Umbilical cord (tissue), 1 donor: ENCODE measurements at regions not wholly inside any gene's neighbourhood (a gene's known extent, or its start where the extent isn't known, plus 50 kb on each side); places are given as distances from the start of the nearest gene placed in this dataset.
"Not testable (repeated sequence)": the region's sequence is repeated elsewhere in the genome, so short reads cannot be mapped to it uniquely, and the experiment has no call there.

Experiments
- DNase-seq: peaks from one replicate; pipeline ENCODE4 v3.0.0-alpha.2; 2015; ENCODE audit warnings: low spot score

DNA sequence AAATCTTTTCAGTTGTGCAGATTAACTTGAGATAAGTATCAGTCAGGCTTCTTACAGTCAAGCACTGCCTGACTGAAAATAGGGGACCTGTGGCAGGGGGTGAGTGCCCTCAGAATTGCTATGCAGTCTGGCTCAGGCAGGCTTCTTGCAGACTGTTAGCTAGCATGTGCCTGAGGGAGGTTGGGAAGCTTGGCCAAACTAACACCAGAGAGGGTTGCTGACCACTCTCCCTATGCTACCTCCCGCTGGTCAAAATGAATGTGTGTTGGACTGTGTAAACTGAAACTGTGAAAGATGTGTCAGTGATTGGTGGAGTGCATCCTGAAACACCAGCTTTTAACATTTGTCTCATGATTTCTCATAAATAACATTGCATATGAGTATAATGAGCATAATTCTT, 622.3 kb upstream of the IMPG1 start:
- DNase-seq, result no peak

DNA sequence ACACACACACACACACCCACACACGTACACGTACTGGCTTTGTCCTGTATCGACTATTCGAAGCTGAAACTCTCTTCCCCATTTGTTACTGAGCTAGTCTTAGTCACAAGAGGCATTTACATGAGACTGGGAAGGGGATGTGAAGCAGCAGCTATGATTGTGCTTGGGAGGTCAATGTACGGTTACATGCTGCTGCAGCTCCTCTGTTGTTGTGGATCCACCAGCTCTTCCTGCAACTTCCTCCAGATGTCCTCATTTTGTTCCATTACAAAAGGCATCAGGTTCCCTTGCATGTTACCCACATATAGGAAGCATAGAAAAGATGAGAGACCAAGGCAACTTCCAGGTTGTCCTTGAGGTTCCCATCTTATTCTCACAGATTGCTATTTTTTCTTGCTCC, 612.4 kb upstream of the IMPG1 start:
- peak; percentile 27 for DNase-seq

DNA sequence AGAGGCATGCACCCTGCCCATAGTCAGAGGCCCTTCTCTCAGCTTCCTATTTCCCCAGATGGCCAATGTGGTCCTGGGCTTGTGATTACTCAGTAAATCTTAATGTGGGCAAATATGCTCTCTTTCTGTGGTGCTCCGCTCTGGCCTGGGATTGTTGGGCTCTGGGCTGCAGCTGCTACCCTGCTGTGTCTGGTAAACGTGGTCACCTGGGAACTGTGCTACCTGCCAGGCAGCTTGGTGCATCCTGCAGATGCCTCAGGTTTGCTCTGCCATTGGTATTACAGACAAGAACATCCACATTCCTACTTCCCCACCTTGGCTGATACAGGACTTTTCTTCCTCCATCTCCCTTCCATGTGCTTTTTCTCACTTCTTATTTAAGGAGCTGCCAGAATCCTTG, 611.5 kb upstream of the IMPG1 start:
- DNase-seq, result no peak

DNA sequence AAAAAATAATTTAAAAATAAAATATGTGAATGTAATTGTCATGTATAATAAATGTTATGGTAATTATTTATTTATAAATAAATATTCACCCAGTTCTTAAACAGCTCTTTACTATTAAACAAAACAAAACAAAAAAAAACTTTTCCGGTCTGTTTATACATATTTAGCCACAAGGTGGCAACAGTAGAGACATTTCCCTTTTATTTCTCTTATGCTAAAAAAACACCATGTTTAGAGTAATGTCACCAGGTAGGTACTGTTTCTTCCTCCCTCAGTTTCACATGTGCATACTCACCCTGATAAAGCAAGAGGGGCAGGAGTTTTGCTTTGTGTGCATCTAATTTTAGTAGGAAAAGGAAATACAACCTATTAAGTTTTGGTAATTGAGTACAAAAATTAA, 610.4 kb upstream of the IMPG1 start:
- peak; percentile 14 for DNase-seq

DNA sequence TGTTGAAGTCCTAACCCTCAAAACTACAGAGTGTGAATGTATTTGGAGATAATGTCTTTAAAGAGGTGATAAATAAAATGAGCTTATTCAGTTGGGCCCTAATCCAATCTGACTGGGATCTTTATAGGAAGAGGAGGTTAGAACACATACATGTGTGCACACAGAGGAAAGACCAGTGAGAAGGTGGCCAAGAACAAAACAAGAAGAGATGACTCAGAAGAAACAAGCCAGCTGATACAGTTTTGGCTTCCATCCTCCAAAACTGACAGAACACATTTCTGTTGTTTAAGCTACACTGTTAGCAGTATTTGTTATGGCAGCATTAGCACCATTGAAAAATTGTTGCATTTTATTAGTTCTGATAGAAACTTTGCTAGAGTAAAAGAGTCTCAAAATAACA, 609.3 kb upstream of the IMPG1 start:
- DNase-seq, result peak; percentile 28

DNA sequence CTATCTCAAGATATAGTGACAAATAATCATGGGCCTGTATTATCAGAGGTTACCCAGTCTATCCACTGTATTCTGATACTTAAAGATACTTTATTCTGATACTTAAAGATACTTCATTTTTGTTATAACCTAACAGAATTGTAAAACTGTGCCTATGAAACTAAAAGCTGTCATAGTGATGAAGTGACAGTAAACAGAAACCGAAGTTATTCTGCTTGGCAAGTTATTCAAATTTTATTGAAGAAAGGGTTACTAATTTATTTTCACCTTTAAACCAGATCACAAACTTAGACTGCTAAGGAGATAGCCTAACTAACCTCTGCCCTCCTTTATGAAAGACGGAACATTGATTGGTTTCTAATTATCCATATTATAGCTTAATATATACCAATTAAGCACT, 604.6 kb upstream of the IMPG1 start:
- no peak for DNase-seq

DNA sequence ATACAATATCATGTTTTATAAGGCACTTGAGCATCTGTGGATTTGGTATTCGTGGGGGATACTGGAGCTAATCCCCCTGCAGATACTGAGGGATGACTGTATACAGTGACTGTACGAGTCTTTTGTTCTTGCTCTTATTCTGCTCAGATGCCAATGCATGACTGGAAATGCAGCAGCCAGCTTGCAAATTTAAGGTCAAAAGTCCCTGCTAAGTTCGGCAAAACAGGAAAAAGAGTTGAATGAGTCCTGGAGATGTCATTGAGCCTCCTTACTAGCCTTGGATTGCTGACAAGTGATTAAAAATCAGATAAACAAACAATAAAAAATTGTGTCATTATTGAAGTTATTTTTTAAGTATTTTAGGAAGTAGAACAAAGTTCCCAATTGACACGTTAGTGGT, 599.3 kb upstream of the IMPG1 start:
- no peak for DNase-seq

DNA sequence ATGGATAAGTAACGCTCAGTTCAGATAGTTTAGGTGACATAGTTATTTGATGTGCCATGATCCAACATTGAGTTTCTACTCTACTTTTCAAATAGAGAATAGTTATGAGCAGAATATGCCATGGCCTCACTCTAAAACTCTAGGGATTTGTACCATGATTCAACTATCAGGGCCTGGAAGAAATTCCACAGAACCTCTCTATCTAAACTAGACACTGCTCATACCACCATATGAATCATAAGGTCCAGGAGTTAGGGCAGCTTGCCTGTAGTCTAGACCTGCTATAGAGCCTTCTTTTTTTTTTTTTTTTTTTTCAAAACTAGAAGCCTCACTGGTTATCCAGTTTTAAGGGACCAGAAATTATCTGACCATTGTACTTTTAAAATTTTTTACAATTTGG, 571.8 kb upstream of the IMPG1 start:
- DNase-seq, result no peak

DNA sequence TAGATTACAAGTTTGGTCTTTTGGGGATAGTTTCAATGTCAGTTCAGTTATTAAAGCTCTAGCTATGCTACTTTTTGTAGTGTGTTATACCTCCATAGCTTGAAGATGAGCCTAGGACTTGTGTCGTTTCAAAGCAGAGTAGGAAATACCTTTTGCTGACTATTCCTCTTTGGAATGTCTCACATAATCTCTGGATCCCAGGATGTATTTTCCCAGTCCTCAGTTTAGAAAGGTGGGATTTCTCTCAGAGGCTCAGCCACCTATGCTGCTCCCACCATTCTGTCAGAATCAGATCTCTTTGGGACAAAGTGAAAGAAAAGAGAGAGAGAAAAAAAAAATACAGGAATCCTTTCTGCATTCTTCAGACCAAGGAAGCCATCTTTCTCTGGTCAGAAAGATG, 567.5 kb upstream of the IMPG1 start:
- no peak for DNase-seq

DNA sequence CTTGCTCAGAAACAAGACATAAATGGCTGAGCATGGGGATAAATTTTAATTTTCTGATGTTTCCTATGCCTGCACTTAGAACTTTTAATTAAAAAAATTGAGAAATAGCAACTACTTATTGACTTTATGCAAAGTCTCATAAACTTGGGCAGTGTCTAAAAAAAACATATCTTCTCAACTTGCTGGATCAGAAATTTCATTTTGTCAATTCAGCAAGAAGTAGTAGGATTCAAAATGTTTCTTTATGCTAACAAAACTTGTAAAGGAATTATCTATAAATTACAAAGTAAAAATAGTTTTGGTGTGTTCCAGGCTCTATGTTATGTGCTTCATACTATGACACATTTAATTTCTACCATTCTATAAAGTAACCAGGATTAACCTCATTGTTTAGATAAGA, 562.2 kb upstream of the IMPG1 start:
- DNase-seq, result no peak

DNA sequence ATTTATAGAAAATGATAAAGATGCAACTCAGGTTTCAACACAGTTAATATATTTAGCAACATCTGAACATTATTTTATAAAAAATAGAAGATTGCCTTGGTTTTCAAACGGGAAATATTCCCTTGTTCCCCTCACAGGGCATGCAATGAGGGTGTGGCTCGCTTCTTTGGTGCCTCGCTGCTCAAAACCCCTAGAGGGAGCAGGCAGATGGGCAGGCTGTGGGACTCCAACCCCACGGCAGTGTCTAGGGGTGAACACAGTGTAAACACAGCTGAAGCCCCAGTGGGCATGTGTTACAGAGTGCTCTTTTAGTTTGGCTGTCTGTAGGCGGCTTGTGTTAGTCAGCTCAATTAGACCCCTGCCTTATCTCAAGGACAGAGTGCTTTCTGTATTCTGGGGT, 560.8 kb upstream of the IMPG1 start:
- no peak for DNase-seq

DNA sequence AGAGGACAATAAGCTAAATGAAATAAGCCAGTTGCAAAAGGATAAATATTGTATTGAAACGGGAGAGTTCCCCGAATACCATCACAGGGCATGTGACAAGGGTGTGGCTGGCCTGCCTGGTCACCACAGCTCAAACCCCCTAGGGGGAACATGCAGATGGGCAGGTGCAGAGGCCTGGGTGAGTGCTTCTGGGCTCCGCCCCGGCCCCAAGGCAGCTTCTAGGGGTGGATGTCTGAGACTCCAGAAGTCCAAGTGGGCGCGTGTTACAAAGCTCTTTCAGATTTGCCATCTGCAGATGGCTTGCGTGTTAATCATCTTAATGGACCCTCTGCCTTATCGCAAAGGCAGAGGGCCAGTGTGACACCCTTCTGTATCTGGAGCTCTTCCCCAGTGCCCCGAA, 559.2 kb upstream of the IMPG1 start:
- no peak for DNase-seq

DNA sequence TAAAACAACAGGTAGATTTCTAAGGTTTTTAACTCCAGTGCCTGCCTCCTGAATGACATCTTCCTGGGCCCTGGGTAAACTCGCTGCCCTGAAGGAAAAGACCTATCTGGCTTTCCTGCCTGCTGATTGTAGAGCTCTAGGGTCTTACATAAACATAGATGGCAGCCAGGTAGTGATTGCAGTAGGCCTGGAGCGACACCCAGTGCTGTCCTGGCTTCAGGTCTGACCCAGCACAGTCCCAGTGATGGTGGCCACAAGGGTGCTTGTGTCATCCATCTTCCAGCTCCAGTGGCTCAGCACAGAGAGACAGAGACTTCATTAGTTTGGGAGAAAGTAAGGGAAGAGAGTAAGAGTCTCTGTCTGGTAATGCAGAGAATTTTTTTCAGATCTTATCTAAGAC, 542.9 kb upstream of the IMPG1 start:
- DNase-seq, result no peak

DNA sequence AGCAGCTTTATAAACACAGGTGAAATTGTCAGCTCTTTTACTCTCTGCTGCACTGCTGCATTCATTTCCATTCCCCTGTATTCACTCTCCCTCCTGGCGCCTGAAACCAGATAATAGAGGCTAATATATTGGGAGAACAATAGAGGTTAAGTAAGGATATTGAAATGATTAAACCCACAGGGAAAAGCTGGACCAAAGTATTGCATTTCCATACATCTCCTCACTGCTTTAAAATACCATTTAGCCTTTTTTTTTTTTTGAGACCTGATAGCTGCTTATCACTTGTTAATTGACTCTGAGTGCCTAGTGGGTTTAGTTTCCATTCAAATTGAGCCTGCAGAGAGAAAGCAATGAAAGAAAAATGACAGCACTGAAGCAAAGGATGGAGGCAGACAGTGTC, 540.5 kb upstream of the IMPG1 start:
- DNase-seq, result no peak

DNA sequence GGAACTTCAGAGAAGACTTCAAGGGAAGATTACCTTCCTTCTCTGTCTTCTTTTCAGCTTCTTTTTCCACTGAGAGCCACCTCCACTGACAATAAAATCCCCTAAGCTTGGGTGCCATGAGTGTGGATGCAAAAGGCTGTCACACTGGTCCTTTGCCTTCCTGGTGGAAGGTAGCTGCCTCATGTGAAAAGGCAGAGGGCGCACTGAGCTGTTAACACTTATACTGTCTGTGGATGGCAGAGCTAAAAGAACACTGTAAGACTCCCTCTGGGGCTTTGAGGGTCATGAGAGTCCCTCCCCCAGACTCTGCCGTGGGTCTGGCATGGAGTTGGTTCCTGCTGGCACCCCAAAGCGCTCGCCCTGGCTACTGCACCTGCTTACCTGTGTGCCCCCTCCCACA, 536.7 kb upstream of the IMPG1 start:
- DNase-seq, result no peak

DNA sequence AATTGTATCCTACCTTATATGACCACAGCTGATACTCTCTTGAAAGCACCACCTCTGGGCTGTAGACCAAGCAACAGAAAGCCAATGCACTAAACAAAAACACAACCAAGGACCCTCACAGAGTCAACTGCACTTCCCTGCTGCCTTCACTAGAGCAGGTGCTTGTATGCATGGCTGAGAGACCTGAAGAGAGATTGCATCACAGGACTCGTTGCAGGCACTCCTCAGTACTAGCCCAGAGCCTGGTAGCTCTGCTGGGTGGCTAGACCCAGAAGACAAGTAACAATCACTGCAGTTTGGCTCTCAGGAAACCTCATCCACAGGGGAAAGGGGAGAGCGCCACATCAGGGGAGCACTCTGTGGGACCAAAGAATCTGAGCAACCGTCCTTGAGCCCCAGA, 521.6 kb upstream of the IMPG1 start:
- no peak for DNase-seq

DNA sequence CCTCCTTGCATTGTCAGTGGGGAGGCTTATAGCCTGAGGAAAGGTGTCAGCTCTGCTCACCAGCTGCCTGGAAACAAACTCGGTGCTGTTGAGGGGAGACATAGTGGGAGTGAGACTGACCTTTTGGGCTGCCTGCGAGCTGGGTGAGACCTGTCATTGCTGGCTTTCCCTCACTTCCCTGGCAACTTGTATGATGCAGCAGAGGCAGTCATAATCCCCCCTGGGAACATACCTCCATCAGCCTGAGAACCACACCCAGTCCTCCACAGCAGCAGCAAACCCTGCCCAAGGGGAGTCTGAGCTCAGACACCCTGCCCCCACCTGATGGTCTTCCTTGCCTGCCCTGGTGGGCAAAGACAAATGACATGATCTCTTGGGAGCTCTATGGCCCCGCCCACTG, 521.2 kb upstream of the IMPG1 start:
- no peak for DNase-seq

DNA sequence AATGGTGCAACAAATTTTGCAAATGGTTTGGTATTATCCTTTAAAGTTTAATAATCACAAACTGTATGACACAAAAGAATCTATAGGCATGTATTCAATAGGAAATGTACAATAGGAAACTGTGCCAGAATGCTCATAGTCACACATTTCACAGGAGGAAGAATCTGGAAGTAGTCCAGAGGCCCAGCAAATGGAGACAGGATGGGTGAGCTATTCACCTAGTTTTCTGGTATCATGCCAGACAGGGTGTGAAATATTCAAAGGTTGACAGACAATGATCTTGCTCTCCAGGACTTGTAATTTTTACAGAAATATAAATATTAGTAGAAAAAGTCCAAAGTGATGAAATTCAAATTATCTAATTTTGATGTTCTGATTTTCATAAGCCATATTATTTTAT, 520.1 kb upstream of the IMPG1 start:
- no peak for DNase-seq

DNA sequence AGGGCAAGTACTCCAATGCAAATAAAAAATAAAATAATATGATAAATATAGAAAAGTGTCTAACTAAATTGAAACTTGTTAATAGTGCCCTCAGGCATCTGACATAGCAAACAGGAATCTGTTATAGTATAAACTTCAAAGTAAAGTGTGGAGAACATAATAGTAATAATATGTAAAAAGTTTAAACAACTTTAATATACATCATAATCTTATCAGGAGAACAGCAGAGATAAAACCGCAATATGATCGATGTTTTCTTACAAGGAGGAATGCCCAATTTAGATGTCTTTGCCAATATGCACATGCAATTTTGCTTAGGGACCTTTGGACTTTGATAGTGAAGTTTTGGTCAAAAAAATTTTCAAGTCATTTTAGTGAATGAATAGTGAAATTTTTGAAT, 514.8 kb upstream of the IMPG1 start:
- no peak for DNase-seq

DNA sequence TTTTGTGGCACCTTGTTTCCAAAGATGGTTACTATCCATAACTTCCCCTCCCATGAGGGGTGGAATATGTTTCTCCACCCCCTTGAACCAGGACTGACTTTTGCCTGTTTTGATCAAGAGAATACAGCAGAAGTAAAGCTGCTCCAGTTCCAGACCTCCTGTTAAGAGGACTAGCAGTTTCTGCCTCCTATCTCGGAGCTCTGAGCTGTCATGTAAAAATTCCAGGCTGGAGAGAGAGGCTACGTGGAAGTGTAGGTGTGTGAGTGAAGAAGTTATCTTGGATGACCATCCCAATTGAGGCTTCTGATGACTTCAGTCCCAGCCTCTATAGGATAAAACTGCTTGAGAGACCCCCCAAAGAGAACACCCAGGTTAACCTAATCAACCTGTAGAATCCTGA, 511.7 kb upstream of the IMPG1 start:
- no peak for DNase-seq

DNA sequence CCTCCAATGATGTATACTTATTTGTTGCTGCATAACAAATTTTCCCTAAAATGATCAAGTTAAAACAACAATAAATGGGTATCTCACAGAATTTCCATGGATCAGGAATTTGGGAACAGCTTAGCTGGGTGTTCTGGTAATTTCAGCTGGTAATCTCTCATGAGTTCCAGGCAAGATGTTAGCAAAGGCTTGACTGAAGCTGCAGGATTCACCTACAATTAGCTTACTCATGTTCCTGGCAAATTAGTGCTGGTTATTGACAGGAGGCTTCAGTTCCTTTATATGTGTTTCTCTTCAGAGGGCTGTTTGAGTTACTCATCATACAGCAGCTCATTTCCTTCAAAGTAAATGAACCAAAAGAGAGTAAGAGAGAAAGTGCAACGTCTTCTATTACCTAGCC, 506.3 kb upstream of the IMPG1 start:
- DNase-seq, result no peak

DNA sequence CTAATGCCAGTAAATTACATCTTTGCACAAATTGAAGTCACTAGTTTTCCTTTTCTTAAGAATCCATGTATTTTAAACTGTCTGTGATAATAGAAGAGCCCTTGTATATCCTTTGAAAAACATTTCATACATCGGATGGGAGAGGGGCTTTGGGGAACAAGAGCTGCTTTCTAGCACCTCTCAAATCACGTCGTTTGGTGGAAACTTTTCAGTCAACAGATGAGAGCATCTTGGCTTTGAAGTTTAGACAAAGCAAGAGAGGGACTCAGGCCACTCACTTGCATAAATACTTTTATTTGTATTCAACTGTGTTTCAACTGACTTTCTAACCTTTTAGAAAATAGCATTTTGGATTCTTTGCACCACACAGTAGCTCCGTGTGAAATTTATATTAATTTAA, 502.3 kb upstream of the IMPG1 start:
- no peak for DNase-seq

DNA sequence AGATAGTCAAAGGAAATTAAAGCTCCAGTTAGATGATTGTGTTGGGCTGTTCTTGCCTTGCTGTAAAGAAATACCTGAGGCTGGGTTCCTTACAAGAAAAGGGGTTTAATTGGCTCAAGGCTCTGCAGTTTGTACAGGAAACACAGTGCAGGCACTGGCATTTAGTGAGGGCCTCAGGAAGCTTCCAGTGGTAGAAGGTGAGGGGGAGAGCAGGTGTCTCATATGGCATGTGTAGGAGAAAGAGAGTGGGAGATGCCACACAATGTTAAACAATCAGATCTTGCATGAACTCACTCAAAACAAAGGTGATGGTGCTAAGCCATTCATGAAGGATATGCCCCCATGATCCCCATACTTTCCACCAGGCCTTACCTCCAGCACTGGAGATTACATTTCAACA, 493.5 kb upstream of the IMPG1 start:
- DNase-seq, result no peak

DNA sequence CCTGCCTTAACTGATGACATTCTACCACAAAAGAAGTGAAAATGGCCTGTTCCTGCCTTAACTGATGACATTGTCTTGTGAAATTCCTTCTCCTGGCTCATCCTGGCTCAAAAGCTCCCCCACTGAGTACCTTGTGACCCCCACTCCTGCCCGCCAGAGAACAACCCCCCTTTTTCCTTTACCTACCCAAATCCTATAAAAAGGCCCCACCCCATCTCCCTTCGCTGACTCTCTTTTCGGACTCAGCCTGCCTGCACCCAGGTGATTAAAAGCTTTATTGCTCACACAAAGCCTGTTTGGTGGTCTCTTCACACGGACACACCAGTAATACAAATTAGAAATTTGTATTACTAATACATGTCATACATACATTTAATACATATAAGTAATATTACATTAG, 489.9 kb upstream of the IMPG1 start:
- DNase-seq, result not testable (repeated sequence)
